Inferior parietal cortex (tissue), 1 donor: ENCODE measurements at regions not wholly inside any gene's neighbourhood (a gene's known extent, or its start where the extent isn't known, plus 50 kb on each side); places are given as distances from the start of the nearest gene placed in this dataset.

ENCODE experiments used
- DNase-seq: peaks from one replicate; pipeline ENCODE4 v3.0.0-alpha.2; 2016; ENCODE audit errors: extremely low spot score

DNA sequence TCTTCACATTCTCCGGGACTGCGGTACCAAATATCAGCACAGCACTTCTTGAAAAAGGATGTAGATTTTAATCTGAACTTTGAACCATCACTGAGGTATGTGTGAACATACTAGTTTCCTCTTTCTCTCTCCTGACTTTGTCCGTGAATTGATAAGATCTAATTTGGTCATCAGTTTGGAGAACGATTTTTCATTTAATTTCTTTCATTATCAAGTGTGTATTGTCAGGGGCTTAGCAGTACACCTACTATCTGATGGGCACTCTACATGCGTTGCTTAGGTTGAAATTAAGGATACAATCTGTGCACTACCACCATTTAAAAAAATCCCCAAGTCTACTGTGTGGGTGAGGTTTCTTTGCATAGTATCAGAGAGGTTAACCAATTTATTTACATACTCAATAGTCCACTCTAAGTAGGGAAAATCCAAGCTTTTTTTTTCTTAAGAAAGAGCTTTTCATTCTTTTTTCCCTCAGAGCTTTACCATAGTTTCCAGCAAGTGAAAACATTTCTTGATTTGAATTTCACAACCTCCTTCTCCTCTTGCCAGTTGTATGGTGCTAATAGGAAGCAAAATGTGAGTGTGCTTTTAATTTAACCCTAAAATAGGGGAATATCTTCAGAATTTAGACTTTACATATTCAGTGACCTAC, 105.4 kb upstream of the ESR1 start:
- no peak for DNase-seq

GRCh38 chr6:151702851-151703658, 104.4 kb upstream of the ESR1 start:
- DNase-seq = no peak

GRCh38 chr6:151704383-151704782, 103.1 kb upstream of the ESR1 start:
- no peak for DNase-seq

DNA sequence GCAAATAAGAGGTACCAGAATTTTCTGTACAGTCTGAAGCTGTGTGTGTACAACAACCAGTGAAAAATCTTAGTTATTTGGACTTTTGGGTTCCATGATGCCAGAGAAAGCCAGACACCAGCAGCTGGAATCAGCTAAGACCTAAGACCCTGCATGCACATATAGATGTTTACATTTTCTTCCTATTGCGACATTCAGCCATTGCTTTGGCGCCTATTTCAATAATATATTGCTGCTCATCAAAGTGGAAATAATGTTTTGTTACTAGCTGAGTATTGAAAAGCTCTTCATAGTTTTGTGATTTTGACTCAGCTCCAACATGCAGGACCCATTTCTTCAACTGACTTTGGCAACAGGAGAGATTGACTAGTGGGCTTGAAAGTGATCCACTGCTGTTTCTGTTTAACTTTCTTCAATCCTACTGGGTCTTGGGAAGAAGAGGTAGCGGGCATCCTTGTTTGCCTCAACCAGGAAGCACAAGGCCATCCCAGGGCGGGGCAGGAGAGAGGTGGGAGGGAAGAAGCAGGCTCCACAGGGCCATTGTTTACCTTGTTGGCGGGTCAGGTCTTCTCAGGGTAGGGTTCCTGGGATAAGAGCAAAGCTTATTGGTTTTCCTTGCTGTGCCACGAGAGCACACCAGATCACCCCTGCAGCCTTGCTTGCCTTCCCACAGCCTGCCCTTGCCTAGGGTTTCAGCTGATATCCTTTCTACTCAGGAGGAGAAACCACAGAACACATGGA, 101.3 kb upstream of the ESR1 start:
- no peak for DNase-seq

GRCh38 chr6:151709329-151709728, 98.2 kb upstream of the ESR1 start:
- DNase-seq = no peak

- DNase-seq = no peak
Measured at GRCh38 chr6:151716526-151716932, 91.0 kb upstream of the ESR1 start.

DNA sequence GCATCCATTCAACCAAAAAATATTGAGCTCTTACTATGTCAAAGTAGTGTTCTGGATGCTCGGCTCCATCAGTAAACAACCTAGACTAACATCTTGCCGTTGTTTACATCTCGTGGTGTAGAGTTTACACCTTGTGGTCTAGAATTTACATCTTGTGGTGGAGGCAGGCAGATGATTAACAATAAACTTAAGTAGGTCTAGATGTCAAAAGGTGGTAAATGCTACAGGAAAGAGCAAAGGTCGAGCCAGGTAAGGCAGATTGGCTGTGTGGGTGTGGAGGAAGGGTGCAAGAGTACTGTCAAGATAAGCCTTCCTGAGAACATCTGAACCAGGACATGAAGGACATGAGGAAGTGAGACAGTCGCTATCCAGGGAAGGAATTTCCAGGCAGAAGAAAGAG, 88.4 kb upstream of the ESR1 start:
- DNase-seq = no peak

- DNase-seq = no peak
Measured at GRCh38 chr6:151721146-151721545, 86.3 kb upstream of the ESR1 start.

GRCh38 chr6:151721671-151722070, 85.8 kb upstream of the ESR1 start:
- DNase-seq = no peak

DNA sequence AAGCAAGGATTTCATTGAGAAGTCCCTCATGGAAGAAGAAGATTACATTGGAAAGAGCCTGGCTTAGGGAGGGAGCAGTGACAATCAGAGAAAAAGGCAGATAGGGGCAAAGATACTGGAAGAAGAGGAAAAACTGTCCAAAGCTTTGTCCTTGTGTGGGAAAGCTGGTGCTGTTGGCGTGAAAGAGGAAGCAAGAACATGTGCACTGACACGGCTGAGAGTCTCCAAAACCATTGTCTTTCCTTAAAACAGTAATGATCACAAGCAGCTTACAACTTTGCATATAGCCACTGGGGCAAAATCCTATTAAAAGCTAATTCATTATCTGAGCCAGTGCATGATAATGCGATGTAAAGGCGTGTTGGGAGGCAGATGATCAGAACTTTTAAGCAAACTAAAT, 85.1 kb upstream of the ESR1 start:
- DNase-seq = no peak

DNA sequence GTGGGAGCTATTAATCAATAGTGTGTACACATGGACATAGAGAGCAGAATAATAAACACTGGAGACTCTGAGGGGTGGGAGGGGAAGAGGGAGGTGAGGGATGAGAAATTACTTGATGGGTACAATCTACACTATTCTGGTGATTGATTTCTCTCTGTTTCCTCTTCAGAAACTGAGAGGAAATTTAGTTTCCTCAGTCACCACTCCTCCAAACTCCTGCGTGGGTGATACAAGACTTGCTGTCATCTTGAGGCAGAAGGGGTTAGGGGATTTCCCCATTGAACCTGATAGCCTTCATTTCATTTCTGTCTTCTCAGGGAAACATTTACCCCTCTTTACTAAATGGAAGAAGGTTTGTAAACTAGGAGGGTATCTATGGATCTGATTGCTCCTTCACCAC, 84.3 kb upstream of the ESR1 start:
- no peak for DNase-seq

GRCh38 chr6:151729829-151730495, 77.5 kb upstream of the ESR1 start:
- DNase-seq = no peak

GRCh38 chr6:151730496-151730870, 77.0 kb upstream of the ESR1 start:
- DNase-seq = no peak

DNA sequence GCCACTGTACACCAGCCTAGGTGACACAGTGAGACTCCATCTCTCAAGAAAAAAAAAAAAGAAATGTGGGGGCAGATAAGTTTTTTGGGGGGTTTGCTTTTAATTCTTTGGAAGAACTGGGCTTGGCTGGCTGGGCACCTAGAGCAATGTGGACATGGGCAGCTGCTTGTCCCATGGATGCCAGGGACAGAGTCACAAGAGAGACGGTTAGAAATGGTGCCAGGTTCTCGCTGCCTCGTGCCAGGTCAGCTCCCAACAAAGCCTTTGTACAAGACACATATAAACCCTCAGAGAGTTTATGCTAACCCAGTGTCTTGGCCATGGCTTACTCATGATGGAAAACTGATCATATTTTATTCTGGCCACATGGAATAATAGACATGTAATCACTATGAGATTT, 76.2 kb upstream of the ESR1 start:
- no peak for DNase-seq

- DNase-seq = no peak
Measured at GRCh38 chr6:151733680-151734320, 73.7 kb upstream of the ESR1 start.

DNA sequence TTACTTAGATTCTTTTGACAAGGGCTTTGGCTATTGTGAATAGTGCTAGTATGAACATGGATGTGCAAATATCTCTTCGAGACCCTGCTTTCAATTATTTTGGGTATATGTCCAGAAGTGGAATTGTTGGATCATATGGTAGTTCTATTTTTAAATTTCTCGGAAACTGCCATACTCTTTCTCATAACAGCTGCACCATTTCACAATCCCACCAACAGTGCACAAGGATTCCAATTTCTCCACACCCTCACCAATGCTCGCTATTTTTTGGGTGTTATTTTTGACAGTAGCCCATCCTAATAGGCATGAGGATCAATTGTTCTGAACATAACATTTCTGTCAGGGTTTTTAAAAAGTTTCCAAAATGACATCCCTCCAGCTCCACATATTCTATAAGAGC, 69.2 kb upstream of the ESR1 start:
- DNase-seq = no peak

DNA sequence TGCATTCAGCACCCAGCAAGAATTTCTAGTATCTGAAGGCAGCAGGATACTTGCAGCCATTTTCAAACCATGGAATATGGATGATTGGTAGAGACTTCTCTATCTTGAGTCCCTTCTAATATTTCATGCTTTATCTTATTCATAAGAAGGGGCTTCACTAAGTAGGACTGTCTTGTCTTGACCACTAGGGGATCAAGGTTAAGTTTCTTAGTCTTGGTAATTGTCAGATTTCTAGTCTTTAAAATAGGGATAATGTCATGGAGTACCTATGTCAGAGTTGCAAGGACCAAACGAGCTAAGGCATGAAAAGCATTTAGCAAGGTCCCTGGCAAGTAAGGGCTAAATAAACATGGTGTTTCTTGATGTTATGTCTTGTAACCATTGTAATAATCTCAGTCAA, 68.5 kb upstream of the ESR1 start:
- no peak for DNase-seq

GRCh38 chr6:151740820-151741219, 66.7 kb upstream of the ESR1 start:
- no peak for DNase-seq

GRCh38 chr6:151747896-151748295, 59.6 kb upstream of the ESR1 start:
- no peak for DNase-seq

DNA sequence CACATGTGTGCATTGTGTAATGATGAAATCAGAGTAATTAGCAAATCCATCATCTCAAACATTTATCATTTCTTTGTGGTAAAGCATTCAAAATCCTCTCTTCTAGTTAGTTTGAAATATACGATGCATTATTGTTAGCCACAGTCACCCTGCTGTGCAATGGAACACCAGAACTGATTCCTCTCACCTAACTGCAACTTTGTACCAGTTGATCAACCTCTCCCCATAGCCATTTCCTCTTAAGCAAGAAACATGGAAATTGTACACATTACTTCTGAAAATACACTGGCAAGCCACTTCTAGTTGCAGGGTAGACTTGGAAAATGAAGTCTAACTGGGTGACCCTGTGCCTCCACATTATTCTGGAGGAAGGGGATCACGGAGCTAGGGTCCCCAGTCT, 58.1 kb upstream of the ESR1 start:
- no peak for DNase-seq

GRCh38 chr6:151753581-151753980, 53.9 kb upstream of the ESR1 start:
- no peak for DNase-seq

DNA sequence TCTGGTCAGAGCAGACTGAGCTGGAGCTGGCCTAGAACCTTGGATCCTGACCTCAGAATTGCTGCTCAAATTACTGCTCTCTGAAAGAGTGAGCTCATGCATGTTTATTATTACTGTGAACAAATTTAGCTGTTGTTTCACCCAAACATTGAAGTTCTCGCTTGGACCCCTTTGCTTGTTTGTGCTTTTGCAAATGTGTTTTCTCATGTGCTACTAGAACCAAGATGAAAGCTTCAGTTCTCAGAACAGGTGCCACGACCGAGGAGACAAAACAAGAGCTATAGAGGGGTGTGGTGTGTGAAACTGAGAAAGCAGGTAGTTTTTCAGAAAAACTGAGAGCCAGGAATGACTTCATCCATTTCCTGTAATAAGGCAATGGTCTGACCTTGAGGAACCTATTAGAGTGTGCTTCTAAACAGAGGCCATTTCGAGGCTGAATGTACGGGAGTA, 50.0 kb upstream of the ESR1 start:
- no peak for DNase-seq
